A673 (cell line): ENCODE measurements at regions not wholly inside any gene's neighbourhood (a gene's known extent, or its start where the extent isn't known, plus 50 kb on each side); places are given as distances from the start of the nearest gene placed in this dataset.

Experiments used
- EZH2 ChIP-seq: fragments of 200-600 bp; sonication (generic); IDR thresholded peaks from 2 replicates; pipeline ENCODE4 v1.6.1; 2017; ENCODE audit warnings: borderline replicate concordance, low read depth, mild to moderate bottlenecking, mixed read lengths, antibody characterized with exemption, low read length; ENCODE audit not compliant: poor library complexity, severe bottlenecking
- TF ChIP-seq, protein P1 (sequence below): fragments of 300-800, 200-600 bp; sonication (generic); conservative IDR thresholded peaks from 2 replicates; pipeline ENCODE4 v1.5.1; 2017; ENCODE audit warnings: low read depth, mild to moderate bottlenecking, antibody characterized with exemption, low read length, moderate library complexity, mixed read lengths

DNA sequence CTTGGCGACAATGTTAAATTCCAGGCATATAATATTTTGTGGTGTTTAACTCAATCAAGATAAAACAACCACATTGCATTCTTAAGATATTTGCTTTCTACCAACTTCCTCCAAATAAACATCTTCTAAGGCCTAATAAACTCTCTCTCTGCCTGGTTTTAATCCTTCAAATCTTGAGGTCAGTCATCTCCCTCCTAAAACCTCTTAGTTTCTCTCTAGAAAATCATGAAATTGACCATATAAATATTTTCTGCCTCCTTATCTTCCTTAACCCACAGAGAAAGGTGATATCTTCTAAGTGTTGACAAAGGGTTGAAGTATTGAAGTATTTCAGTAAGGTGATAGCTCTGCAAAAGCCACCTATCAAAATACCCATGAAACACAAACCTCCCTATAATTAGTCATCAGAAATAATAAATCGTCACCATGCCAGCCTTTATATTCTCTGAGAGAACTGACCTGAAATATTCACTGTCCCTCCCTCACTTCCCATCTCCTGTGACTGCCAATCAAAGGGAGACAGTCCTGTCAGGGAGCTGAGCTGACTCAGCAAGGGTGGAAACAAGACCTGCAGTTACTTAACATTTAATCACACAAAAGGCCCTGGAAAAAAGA, 1261.1 kb downstream of the ROBO1 start:
- TF ChIP-seq, protein P1, sequence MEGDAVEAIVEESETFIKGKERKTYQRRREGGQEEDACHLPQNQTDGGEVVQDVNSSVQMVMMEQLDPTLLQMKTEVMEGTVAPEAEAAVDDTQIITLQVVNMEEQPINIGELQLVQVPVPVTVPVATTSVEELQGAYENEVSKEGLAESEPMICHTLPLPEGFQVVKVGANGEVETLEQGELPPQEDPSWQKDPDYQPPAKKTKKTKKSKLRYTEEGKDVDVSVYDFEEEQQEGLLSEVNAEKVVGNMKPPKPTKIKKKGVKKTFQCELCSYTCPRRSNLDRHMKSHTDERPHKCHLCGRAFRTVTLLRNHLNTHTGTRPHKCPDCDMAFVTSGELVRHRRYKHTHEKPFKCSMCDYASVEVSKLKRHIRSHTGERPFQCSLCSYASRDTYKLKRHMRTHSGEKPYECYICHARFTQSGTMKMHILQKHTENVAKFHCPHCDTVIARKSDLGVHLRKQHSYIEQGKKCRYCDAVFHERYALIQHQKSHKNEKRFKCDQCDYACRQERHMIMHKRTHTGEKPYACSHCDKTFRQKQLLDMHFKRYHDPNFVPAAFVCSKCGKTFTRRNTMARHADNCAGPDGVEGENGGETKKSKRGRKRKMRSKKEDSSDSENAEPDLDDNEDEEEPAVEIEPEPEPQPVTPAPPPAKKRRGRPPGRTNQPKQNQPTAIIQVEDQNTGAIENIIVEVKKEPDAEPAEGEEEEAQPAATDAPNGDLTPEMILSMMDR, result no peak
- no peak for TF ChIP-seq EZH2
